HEK293 (cell line): ENCODE measurements at regions not wholly inside any gene's neighbourhood (a gene's known extent, or its start where the extent isn't known, plus 50 kb on each side); places are given as distances from the start of the nearest gene placed in this dataset.

Experiments
- CTCF ChIA-PET: fragments of 350-600 bp; formaldehyde crosslinking; extraction: SDS; loops from one replicate; lab custom pipeline; 2021; ENCODE audit warnings: antibody characterized with exemption; lab: Yijun Ruan, JAX
- POLR2A ChIA-PET: fragments of 300-600 bp; formaldehyde crosslinking; extraction: SDS; loops from one replicate; lab custom pipeline; 2020; ENCODE audit warnings: antibody characterized with exemption, inconsistent platforms; lab: Yijun Ruan, JAX
- H3K27ac ChIP-seq: fragments of 200-500 bp; sonication (Bioruptor generic); 2 replicates; pipeline ENCODE4 v1.5.1; 2014; ENCODE audit warnings: low read depth, low read length, control low read depth, inconsistent platforms; ENCODE audit errors: extremely low read depth
- H3K36me3 ChIP-seq, 2 experiments: fragments of 200-500 bp in 1 of 2; sonication (Bioruptor generic) in 1 of 2; 1 replicate in 1 of 2; 2 replicates in 1 of 2; pipeline ENCODE4 v1.5.1; 2014 to 2017; ENCODE audit warnings: inconsistent platforms in 2 of 2, low read length in 2 of 2; ENCODE audit not compliant: control insufficient read depth in 2 of 2, insufficient read depth in 1 of 2
- H3K4me1 ChIP-seq: fragments of 200-500 bp; sonication (Bioruptor generic); 2 replicates; pipeline ENCODE4 v1.5.1; 2014; ENCODE audit warnings: mild to moderate bottlenecking, low read length, inconsistent platforms; ENCODE audit not compliant: control insufficient read depth, insufficient read depth
- H3K4me3 ChIP-seq: 2 replicates; pipeline ENCODE4 v1.5.1; 2011; ENCODE audit warnings: low read depth, mild to moderate bottlenecking, control low read depth, low read length, moderate library complexity
- H3K9me3 ChIP-seq: fragments of 200-500 bp; sonication (Bioruptor generic); 2 replicates; pipeline ENCODE4 v1.5.1; 2014; ENCODE audit warnings: low read depth, low read length, inconsistent platforms; ENCODE audit not compliant: control insufficient read depth, insufficient read depth
- KLF1 ChIP-seq: fragments of 450-650 bp; formaldehyde crosslinking; IDR thresholded peaks from 2 replicates; pipeline ENCODE4 v1.5.1; 2016; ENCODE audit warnings: missing biosample characterization, missing genetic modification characterization
- KLF7 ChIP-seq: fragments of 450-650 bp; formaldehyde crosslinking; IDR thresholded peaks from 2 replicates; pipeline ENCODE4 v1.5.1; 2016; ENCODE audit warnings: missing biosample characterization, missing genetic modification characterization, borderline replicate concordance
- PRDM2 ChIP-seq: fragments of 450-650 bp; formaldehyde crosslinking; IDR thresholded peaks from 2 replicates; pipeline ENCODE4 v1.5.1; 2016; ENCODE audit warnings: missing biosample characterization, missing genetic modification characterization, borderline replicate concordance
- ZBTB11 ChIP-seq: fragments of 450-650 bp; formaldehyde crosslinking; conservative IDR thresholded peaks from 2 replicates; pipeline ENCODE4 v1.5.1; 2016; ENCODE audit warnings: low read depth, missing biosample characterization, missing genetic modification characterization
- ZNF112 ChIP-seq: fragments of 450-650 bp; formaldehyde crosslinking; IDR thresholded peaks from 2 replicates; pipeline ENCODE4 v1.5.0; 2017; ENCODE audit warnings: missing biosample characterization, missing genetic modification characterization
- ZNF114 ChIP-seq: fragments of 450-650 bp; formaldehyde crosslinking; IDR thresholded peaks from 2 replicates; pipeline ENCODE4 v1.5.0; 2017; ENCODE audit warnings: missing biosample characterization, missing genetic modification characterization
- ZNF138 ChIP-seq: fragments of 450-650 bp; formaldehyde crosslinking; IDR thresholded peaks from 2 replicates; pipeline ENCODE4 v1.5.1; 2016; ENCODE audit warnings: missing biosample characterization, missing genetic modification characterization, borderline replicate concordance
- ZNF174 ChIP-seq: fragments of 450-650 bp; formaldehyde crosslinking; IDR thresholded peaks from 2 replicates; pipeline ENCODE4 v1.5.0; 2017; ENCODE audit warnings: missing biosample characterization, mild to moderate bottlenecking, missing genetic modification characterization
- ZNF311 ChIP-seq: fragments of 450-650 bp; formaldehyde crosslinking; IDR thresholded peaks from 2 replicates; pipeline ENCODE4 v1.5.1; 2017; ENCODE audit warnings: missing biosample characterization, missing genetic modification characterization, borderline replicate concordance
- ZNF394 ChIP-seq: fragments of 450-650 bp; formaldehyde crosslinking; IDR thresholded peaks from 2 replicates; pipeline ENCODE4 v1.5.1; 2016; ENCODE audit warnings: missing biosample characterization, missing genetic modification characterization, mild to moderate bottlenecking, moderate library complexity, borderline replicate concordance
- ZNF501 ChIP-seq: fragments of 450-650 bp; formaldehyde crosslinking; IDR thresholded peaks from 2 replicates; pipeline ENCODE4 v1.5.1; 2016; ENCODE audit warnings: missing biosample characterization, missing genetic modification characterization
- ZNF585B ChIP-seq: fragments of 450-650 bp; formaldehyde crosslinking; IDR thresholded peaks from 2 replicates; pipeline ENCODE4 v1.5.1; 2016; ENCODE audit warnings: missing biosample characterization, missing genetic modification characterization
- ZNF670 ChIP-seq: fragments of 450-650 bp; formaldehyde crosslinking; IDR thresholded peaks from 2 replicates; pipeline ENCODE4 v1.5.1; 2016; ENCODE audit warnings: missing biosample characterization, missing genetic modification characterization, low read depth
- ZSCAN30 ChIP-seq: fragments of 450-650 bp; IDR thresholded peaks from 2 replicates; pipeline ENCODE4 v1.5.1; 2018; ENCODE audit warnings: missing biosample characterization, mild to moderate bottlenecking, missing genetic modification characterization, moderate library complexity
- TF ChIP-seq, protein P1 (sequence below): IDR thresholded peaks from 2 replicates; pipeline ENCODE4 v1.6.1; 2011; ENCODE audit warnings: mild to moderate bottlenecking, low read depth, low read length, borderline replicate concordance
- TF ChIP-seq, protein P2 (sequence below): fragments of 450-650 bp; formaldehyde crosslinking; IDR thresholded peaks from 2 replicates; pipeline ENCODE4 v1.5.1; 2017; ENCODE audit warnings: missing biosample characterization, missing genetic modification characterization

GRCh38 chr5:85077581-85077980 lies 692.9 kb upstream of the EDIL3 start:
- Histone ChIP-seq H3K36me3 (no peaks in the 10 kb centered on the region), H3K4me1 (no peaks in the 10 kb centered on the region), H3K9me3 (no peaks in the 10 kb centered on the region), H3K27ac (no peak overlapping the region), H3K4me3 (no peak overlapping the region)
- ChIA-PET POLR2A (no interaction called here), CTCF (no interaction called here)
- TF ChIP-seq, protein P1, sequence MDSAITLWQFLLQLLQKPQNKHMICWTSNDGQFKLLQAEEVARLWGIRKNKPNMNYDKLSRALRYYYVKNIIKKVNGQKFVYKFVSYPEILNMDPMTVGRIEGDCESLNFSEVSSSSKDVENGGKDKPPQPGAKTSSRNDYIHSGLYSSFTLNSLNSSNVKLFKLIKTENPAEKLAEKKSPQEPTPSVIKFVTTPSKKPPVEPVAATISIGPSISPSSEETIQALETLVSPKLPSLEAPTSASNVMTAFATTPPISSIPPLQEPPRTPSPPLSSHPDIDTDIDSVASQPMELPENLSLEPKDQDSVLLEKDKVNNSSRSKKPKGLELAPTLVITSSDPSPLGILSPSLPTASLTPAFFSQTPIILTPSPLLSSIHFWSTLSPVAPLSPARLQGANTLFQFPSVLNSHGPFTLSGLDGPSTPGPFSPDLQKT = no peak
- TF ChIP-seq ZSCAN30 (no peak), ZNF311 (tag by site-specific recombination) (no peak), PRDM2 (tag by site-specific recombination) (no peak), ZNF501 (tag by site-specific recombination) (no peak), KLF7 (tag by site-specific recombination) (no peak)
- TF ChIP-seq, protein P2, sequence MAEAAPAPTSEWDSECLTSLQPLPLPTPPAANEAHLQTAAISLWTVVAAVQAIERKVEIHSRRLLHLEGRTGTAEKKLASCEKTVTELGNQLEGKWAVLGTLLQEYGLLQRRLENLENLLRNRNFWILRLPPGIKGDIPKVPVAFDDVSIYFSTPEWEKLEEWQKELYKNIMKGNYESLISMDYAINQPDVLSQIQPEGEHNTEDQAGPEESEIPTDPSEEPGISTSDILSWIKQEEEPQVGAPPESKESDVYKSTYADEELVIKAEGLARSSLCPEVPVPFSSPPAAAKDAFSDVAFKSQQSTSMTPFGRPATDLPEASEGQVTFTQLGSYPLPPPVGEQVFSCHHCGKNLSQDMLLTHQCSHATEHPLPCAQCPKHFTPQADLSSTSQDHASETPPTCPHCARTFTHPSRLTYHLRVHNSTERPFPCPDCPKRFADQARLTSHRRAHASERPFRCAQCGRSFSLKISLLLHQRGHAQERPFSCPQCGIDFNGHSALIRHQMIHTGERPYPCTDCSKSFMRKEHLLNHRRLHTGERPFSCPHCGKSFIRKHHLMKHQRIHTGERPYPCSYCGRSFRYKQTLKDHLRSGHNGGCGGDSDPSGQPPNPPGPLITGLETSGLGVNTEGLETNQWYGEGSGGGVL (tag by site-specific recombination) = no peak

GRCh38 chr5:85096421-85096820 lies 711.7 kb upstream of the EDIL3 start:
- no peaks in the 10 kb centered on the region for H3K4me1 ChIP-seq
- no peaks in the 10 kb centered on the region for H3K9me3 ChIP-seq
- ChIA-PET CTCF (no interaction called here), POLR2A (no interaction called here)
- no peaks in the 10 kb centered on the region for H3K36me3 ChIP-seq
- H3K27ac ChIP-seq = no peak overlapping the region
- H3K4me3 ChIP-seq = no peak overlapping the region
- TF ChIP-seq ZNF138 (no peak), ZBTB11 (tag by site-specific recombination) (no peak), PRDM2 (tag by site-specific recombination) (no peak), ZNF670 (no peak), ZNF394 (tag by site-specific recombination) (no peak), ZNF112 (tag by site-specific recombination) (no peak), KLF1 (no peak), ZNF585B (tag by site-specific recombination) (no peak), ZNF114 (tag by site-specific recombination) (no peak), ZNF174 (tag by site-specific recombination) (no peak)
